RWPE1 (cell line): ENCODE measurements at regions not wholly inside any gene's neighbourhood (a gene's known extent, or its start where the extent isn't known, plus 50 kb on each side); places are given as distances from the start of the nearest gene placed in this dataset.

Experiments used
- CTCF ChIA-PET: fragments of 350-600 bp; sonication (Branson Sonifier 250); formaldehyde crosslinking; extraction: SDS; loops from one replicate; lab custom pipeline; 2021; lab: Yijun Ruan, JAX
- POLR2A ChIA-PET: fragments of 400-600 bp; formaldehyde crosslinking; extraction: SDS; loops from one replicate; lab custom pipeline; 2020; ENCODE audit warnings: antibody characterized with exemption; ENCODE audit not compliant: low non-redundant PET; lab: Yijun Ruan, JAX
- DNase-seq: peaks from one replicate; pipeline ENCODE4 v3.0.0; 2012; ENCODE audit warnings: low spot score
- H3K27ac ChIP-seq: fragments of 450-650 bp; 2 replicates; pipeline ENCODE4 v1.5.1; 2017
- CTCF ChIP-seq: fragments of 450-650 bp; conservative IDR thresholded peaks from 2 replicates; pipeline ENCODE4 v1.5.1; 2017; ENCODE audit warnings: low read depth, mild to moderate bottlenecking

GRCh38 chr11:79705648-79706047 is 264.8 kb upstream of the TENM4 start:
- TF ChIP-seq CTCF, result no peak
- no peak for DNase-seq
- CTCF ChIA-PET, result no interaction called here
- H3K27ac ChIP-seq, result no peak overlapping the region
- POLR2A ChIA-PET, result no interaction called here

DNA sequence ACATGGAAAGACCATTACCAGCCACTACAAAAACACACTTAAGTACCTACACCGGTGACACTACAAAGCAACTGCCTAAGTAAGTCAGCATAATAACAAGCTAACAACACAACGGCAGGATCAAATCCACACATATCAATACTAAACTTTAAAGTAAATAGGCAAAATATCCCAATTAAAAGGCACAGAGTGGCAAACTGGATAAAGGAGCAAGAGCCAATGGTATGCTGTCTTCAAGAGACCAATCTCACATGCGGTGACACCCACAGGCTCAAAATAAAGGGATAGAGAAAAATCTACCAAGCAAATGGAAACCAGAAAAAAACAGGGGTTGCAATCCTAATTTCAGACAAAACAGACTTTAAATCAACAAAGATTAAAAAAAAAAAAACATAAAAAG is 261.5 kb upstream of the TENM4 start:
- H3K27ac ChIP-seq, result no peak overlapping the region
- ChIA-PET POLR2A (no interaction called here), CTCF (no interaction called here)
- TF ChIP-seq CTCF, result no peak
- DNase-seq, result no peak

GRCh38 chr11:79699246-79699645 is 258.4 kb upstream of the TENM4 start:
- ChIA-PET POLR2A (no interaction called here), CTCF (no interaction called here)
- no peak for TF ChIP-seq CTCF
- no peak for DNase-seq
- no peak overlapping the region for H3K27ac ChIP-seq

DNA sequence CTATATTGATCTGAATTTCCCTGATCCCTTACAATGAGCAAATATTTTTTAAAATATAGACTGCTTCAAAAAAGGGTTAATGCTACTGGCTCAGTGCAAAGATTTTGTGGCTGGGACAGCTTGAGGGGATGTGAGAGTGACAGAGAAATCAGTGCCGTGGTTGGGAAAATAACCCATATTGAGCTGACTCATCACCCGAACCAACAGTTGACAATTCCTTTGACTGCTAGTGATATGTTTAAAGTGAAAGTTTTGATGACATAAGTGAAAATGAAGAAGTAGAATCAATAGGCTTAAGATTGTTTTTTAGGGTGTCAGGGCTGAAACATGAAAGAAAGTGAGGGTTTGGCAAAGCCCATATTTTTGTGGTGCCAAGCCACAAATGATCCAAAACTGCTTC is 257.1 kb upstream of the TENM4 start:
- POLR2A ChIA-PET, result no interaction called here
- H3K27ac ChIP-seq, result no peak overlapping the region
- CTCF ChIA-PET, result no interaction called here
- DNase-seq, result no peak
- TF ChIP-seq CTCF, result no peak

- ChIA-PET CTCF (interaction anchor here (0.7 kb wide), 1 partner anchor 38 kb away, joined by 3 read pairs; no protein-coding TSS in a partner anchor), POLR2A (interaction anchor here (0.6 kb wide), 1 partner anchor 77 kb away, joined by 3 read pairs; no protein-coding TSS in a partner anchor)
- peak; percentile 38 for DNase-seq
- H3K27ac ChIP-seq, result no peak overlapping the region
- TF ChIP-seq CTCF, result no peak
These were observed 253.5 kb upstream of the TENM4 start for GRCh38 chr11:79694368-79694767.

DNA sequence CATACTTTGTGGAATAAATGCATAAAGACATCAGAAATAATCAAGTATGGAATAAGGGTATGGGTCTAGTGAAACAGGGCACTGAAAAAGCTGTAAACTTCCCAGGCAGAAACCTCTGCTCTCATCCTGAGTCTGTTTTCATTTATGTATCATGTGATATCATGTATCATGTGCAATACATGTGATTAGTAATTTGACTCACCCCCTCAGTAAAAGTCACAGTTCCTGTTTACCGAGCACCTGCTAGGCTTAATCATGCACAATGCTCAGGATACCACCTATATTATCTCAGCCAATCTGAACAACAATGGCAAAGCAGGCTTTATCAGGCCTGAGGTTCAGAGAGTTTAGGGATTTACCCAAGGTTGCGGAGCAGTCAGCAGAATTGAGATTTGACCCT is 250.6 kb upstream of the TENM4 start:
- DNase-seq, result no peak
- no peak overlapping the region for H3K27ac ChIP-seq
- ChIA-PET POLR2A (no interaction called here), CTCF (no interaction called here)
- no peak for TF ChIP-seq CTCF
